IMR-90 (cell line): ENCODE measurements at regions not wholly inside any gene's neighbourhood (a gene's known extent, or its start where the extent isn't known, plus 50 kb on each side); places are given as distances from the start of the nearest gene placed in this dataset.
A peak's percentile ranks its signal among the peaks of the same experiment; 100 is the strongest.

Experiments used
- ATAC-seq: fragments of 200-7000 bp; cut with Tn5 transposase; 2 replicates; pipeline ENCODE4 v1.9.1; 2020; ENCODE audit warnings: low read depth, mild to moderate bottlenecking, moderate library complexity
- BruUV-seq: library from RNA; stranded (reverse); fragments of 400-500 nt; replicated peaks from 2 replicates; lab custom pipeline; 2021; lab: Mats Ljungman, UMichigan
- CTCF ChIA-PET: fragments of 300-600 bp; formaldehyde crosslinking; extraction: SDS; loops from one replicate; lab custom pipeline; 2021; ENCODE audit warnings: antibody characterized with exemption; lab: Yijun Ruan, JAX
- POLR2A ChIA-PET: fragments of 300-600 bp; sonication (Branson Sonifier 250); formaldehyde crosslinking; loops from one replicate; lab custom pipeline; 2022; ENCODE audit warnings: antibody characterized with exemption; ENCODE audit not compliant: unreplicated experiment; lab: Charles Lee
- DNase-seq: peaks from one replicate; pipeline ENCODE4 v3.0.0; 2013
- H2AFZ ChIP-seq: replicated peaks from 2 replicates; pipeline ENCODE3; 2013; ENCODE audit warnings: low read length, mild to moderate bottlenecking; ENCODE audit not compliant: poor library complexity
- H2AK5ac ChIP-seq: 2 replicates; pipeline ENCODE4 v1.6.1; 2013; ENCODE audit warnings: low read depth, low read length, inconsistent platforms
- H2AK9ac ChIP-seq: replicated peaks from 2 replicates; pipeline ENCODE3; 2013; ENCODE audit warnings: mild to moderate bottlenecking, low read depth, low read length, moderate library complexity; ENCODE audit not compliant: poor library complexity
- H2BK120ac ChIP-seq: 2 replicates; pipeline ENCODE4 v1.6.1; 2013; ENCODE audit warnings: low read depth, low read length, inconsistent platforms
- H2BK15ac ChIP-seq: 3 replicates; pipeline ENCODE4 v1.6.1; 2013; ENCODE audit warnings: low read depth, low read length, inconsistent platforms
- H2BK20ac ChIP-seq: 2 replicates; pipeline ENCODE4 v1.6.1; 2013; ENCODE audit warnings: low read depth, mild to moderate bottlenecking, inconsistent platforms, low read length, moderate library complexity
- H2BK5ac ChIP-seq: 2 replicates; pipeline ENCODE4 v1.6.1; 2013; ENCODE audit warnings: mild to moderate bottlenecking, low read depth, low read length, inconsistent platforms; ENCODE audit not compliant: poor library complexity, severe bottlenecking
- H3K14ac ChIP-seq: replicated peaks from 2 replicates; pipeline ENCODE4 v1.6.1; 2013; ENCODE audit warnings: low read depth, low read length, inconsistent platforms
- H3K18ac ChIP-seq: 2 replicates; pipeline ENCODE4 v1.6.1; 2013; ENCODE audit warnings: low read depth, low read length, control low read depth
- H3K23ac ChIP-seq: 2 replicates; pipeline ENCODE4 v1.6.1; 2013; ENCODE audit warnings: low read depth, low read length, inconsistent platforms
- H3K27ac ChIP-seq: 2 replicates; pipeline ENCODE4 v1.5.1; 2013; ENCODE audit warnings: mild to moderate bottlenecking, control low read depth, low read length; ENCODE audit not compliant: insufficient read depth
- H3K27me3 ChIP-seq: 2 replicates; pipeline ENCODE4 v1.6.1; 2013; ENCODE audit warnings: low read length; ENCODE audit not compliant: control insufficient read depth, insufficient read depth
- H3K36me3 ChIP-seq: 2 replicates; pipeline ENCODE4 v1.6.1; 2013; ENCODE audit warnings: low read length, mixed read lengths; ENCODE audit not compliant: control insufficient read depth, insufficient read depth
- H3K4ac ChIP-seq: 2 replicates; pipeline ENCODE4 v1.6.1; 2013; ENCODE audit warnings: low read depth, low read length, inconsistent platforms
- H3K4me1 ChIP-seq: 2 replicates; pipeline ENCODE4 v1.6.1; 2013; ENCODE audit warnings: low read length, mixed read lengths; ENCODE audit not compliant: control insufficient read depth, insufficient read depth
- H3K4me2 ChIP-seq: 2 replicates; pipeline ENCODE4 v1.6.1; 2013; ENCODE audit warnings: low read depth, mild to moderate bottlenecking, control low read depth, low read length, moderate library complexity
- H3K4me3 ChIP-seq: 2 replicates; pipeline ENCODE4 v1.5.1; 2013; ENCODE audit warnings: low read depth, mild to moderate bottlenecking, control low read depth, low read length, moderate library complexity; ENCODE audit not compliant: insufficient read depth
- H3K56ac ChIP-seq: 2 replicates; pipeline ENCODE4 v1.6.1; 2013; ENCODE audit warnings: low read length, inconsistent platforms; ENCODE audit not compliant: insufficient read depth; ENCODE audit errors: extremely low read depth
- H3K79me1 ChIP-seq, 2 experiments: 2 replicates each; pipeline ENCODE4 v1.6.1; 2013; ENCODE audit warnings: low read length in 2 of 2, inconsistent platforms in 1 of 2, low read depth in 1 of 2
- H3K9ac ChIP-seq: 2 replicates; pipeline ENCODE4 v1.6.1; 2013; ENCODE audit warnings: low read depth, low read length, control low read depth
- H3K9me1 ChIP-seq: 2 replicates; pipeline ENCODE4 v1.6.1; 2013; ENCODE audit warnings: low read length, inconsistent platforms; ENCODE audit not compliant: insufficient read depth
- H3K9me3 ChIP-seq: 2 replicates; pipeline ENCODE4 v1.6.1; 2013; ENCODE audit warnings: low read length; ENCODE audit not compliant: control insufficient read depth, insufficient read depth
- H4K20me1 ChIP-seq: 2 replicates; pipeline ENCODE4 v1.6.1; 2013; ENCODE audit warnings: low read length, inconsistent platforms; ENCODE audit not compliant: insufficient read depth
- H4K5ac ChIP-seq: 2 replicates; pipeline ENCODE4 v1.6.1; 2013; ENCODE audit warnings: mild to moderate bottlenecking, low read depth, low read length, control low read depth
- H4K8ac ChIP-seq, 2 experiments: 2 replicates each; pipeline ENCODE4 v1.6.1; 2013; ENCODE audit warnings: low read depth in 2 of 2, low read length in 2 of 2, control low read depth in 1 of 2, inconsistent platforms in 1 of 2
- H4K91ac ChIP-seq: 2 replicates; pipeline ENCODE4 v1.6.1; 2013; ENCODE audit warnings: low read depth, low read length, inconsistent platforms; ENCODE audit not compliant: insufficient read depth
- RAD21 ChIP-seq: IDR thresholded peaks from 2 replicates; pipeline ENCODE4 v1.6.1; 2012; ENCODE audit warnings: low read length, improper control_type of control experiment
- RCOR1 ChIP-seq: IDR thresholded peaks from 2 replicates; pipeline ENCODE4 v1.6.1; 2012; ENCODE audit warnings: mild to moderate bottlenecking, low read length, improper control_type of control experiment; ENCODE audit not compliant: insufficient replicate concordance
- WGBS, 2 experiments: methylation state at CpG; one replicate each; pipeline versions ENCODE4 v1.1.5 to v1.1.7; 2013; ENCODE audit warnings: missing lambda C conversion rate in 2 of 2; ENCODE audit not compliant: insufficient read length in 1 of 2; ENCODE audit errors: extremely low coverage in 2 of 2; 5-methylcytosine and 5-hydroxymethylcytosine counted together
- dilution Hi-C: fragments of 300-500 bp; cut with HindIII; formaldehyde crosslinking; loops from one replicate; pipeline ENCODE4 v1.14.3; 2018; ENCODE audit warnings: low sequenced_read_pairs; ENCODE audit not compliant: unreplicated experiment
- in situ Hi-C: fragments of 300-500 bp; cut with MboI; formaldehyde crosslinking; loops from 3 replicates; pipeline ENCODE4 v1.14.3; 2019; ENCODE audit warnings: low sequenced_read_pairs, inconsistent platforms, mixed read lengths
- intact Hi-C: fragments of 100-400 bp; cut with micrococcal nuclease; formaldehyde crosslinking; loops from 2 replicates; pipeline ENCODE4 v1.10.0; 2022
- TF ChIP-seq, protein P1 (sequence below): fragments of 150-350 bp; IDR thresholded peaks from 2 replicates; pipeline ENCODE4 v1.6.1; 2017; ENCODE audit warnings: mild to moderate bottlenecking, antibody characterized with exemption, low read length, low read depth

DNA sequence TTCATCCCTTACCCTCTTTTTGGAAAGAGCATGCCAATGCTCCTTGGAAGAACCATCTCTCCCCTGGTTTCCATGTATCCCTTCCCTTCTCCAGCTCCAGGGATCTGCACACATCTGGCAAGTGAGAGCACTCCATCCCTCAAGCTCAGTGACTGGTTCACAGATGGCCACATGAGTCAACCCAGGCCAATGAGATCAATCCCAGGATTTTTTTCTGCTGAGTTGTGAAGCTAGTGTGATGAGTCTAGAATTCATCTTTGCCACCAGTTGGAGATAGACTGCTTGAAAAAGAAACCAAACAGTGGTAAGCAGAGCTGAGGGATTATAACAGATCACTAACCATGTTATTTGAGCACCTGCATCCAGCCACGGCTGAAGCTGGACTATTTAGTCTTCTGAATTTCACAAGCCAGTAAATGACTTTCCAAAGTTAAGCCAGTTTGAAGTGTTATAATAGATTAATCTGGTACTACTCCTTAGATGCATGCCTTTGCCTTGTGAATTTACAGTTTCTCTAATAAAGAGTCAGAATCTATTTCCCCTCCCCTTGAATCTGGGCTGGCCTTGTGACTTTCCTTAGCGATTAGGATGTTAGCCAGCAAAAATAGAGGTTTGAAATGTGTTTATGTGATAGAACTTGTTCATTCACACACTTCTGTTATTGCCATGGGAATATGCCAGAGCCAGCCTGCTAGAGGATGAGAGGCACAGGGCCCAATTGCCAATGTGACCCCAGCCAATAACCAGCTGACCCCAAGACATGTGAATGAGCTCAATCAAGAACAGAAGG is 159.8 kb downstream of the WNT5A start:
- no peaks in the 10 kb centered on the region for H4K20me1 ChIP-seq
- H2AK9ac ChIP-seq, result peak overlapping the region; percentile 65
- BruUV-seq, result no TSS peak
- peaks cover 15% of the 10 kb centered on the region for H3K9me1 ChIP-seq
- peak overlapping the region; percentile 50 for H2BK20ac ChIP-seq
- H3K4ac ChIP-seq, result peak overlapping the region; percentile 44
- H2BK120ac ChIP-seq, result peak overlapping the region; percentile 88
- in situ Hi-C loops (no loop called here), dilution Hi-C loops (no loop called here), intact Hi-C loops (no loop called here)
- peak overlapping the region; percentile 24 for H2AFZ ChIP-seq
- CTCF ChIA-PET, result interaction anchor here (0.6 kb wide), 1 partner anchor 573 kb away, joined by 3 read pairs; no protein-coding TSS in a partner anchor
- H3K4me1 ChIP-seq, result peaks cover 17% of the 10 kb centered on the region; the same call in 1 of the 2 replicates
- DNase-seq (peak; percentile 95), ATAC-seq (peak; percentile 32)
- WGBS, 2 experiments, result no CpG with 5 or more reads among the region's 2 CpGs
- H2BK5ac ChIP-seq, result peak overlapping the region; percentile 98
- H4K8ac ChIP-seq, result peak overlapping the region; percentile 75 to 84
- peak overlapping the region; percentile 78; the same call in 1 of the 2 replicates for H3K23ac ChIP-seq
- peak overlapping the region; percentile 30; the same call in 1 of the 2 replicates for H4K5ac ChIP-seq
- H3K4me2 ChIP-seq, result peak overlapping the region; percentile 23; the same call in 1 of the 2 replicates
- no peaks in the 10 kb centered on the region for H3K9me3 ChIP-seq
- H2AK5ac ChIP-seq, result peak overlapping the region; percentile 95
- no peak overlapping the region for H3K4me3 ChIP-seq
- H3K79me1 ChIP-seq, result peaks cover 0 to 4% of the 10 kb centered on the region in 2 experiments; a peak in 1 of 4 replicates
- TF ChIP-seq, protein P1, sequence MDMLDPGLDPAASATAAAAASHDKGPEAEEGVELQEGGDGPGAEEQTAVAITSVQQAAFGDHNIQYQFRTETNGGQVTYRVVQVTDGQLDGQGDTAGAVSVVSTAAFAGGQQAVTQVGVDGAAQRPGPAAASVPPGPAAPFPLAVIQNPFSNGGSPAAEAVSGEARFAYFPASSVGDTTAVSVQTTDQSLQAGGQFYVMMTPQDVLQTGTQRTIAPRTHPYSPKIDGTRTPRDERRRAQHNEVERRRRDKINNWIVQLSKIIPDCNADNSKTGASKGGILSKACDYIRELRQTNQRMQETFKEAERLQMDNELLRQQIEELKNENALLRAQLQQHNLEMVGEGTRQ, result peak; percentile 80
- TF ChIP-seq RAD21 (no peak), RCOR1 (no peak)
- peak overlapping the region; percentile 82; the same call in 1 of the 2 replicates for H3K18ac ChIP-seq
- H3K14ac ChIP-seq, result peak overlapping the region; percentile 93
- H3K27me3 ChIP-seq, result no peaks in the 10 kb centered on the region
- H3K27ac ChIP-seq, result peak overlapping the region; percentile 43
- peak overlapping the region; percentile 86 for H4K91ac ChIP-seq
- H3K36me3 ChIP-seq, result no peaks in the 10 kb centered on the region
- peak overlapping the region; percentile 91 for H2BK15ac ChIP-seq
- POLR2A ChIA-PET, result no interaction called here
- H3K9ac ChIP-seq, result no peak overlapping the region
- H3K56ac ChIP-seq, result peak overlapping the region; percentile 12; the same call in 1 of the 2 replicates
